Vagina (tissue), 2 donors: ENCODE measurements at regions not wholly inside any gene's neighbourhood (a gene's known extent, or its start where the extent isn't known, plus 50 kb on each side); places are given as distances from the start of the nearest gene placed in this dataset.

Source experiments
- DNase-seq, 2 donors: peaks; one replicate each; pipeline ENCODE4 v3.0.0-alpha.2; 2017; ENCODE audit errors: extremely low spot score in 2 of 2
- H3K27ac ChIP-seq: fragments of 200-600 bp; sonication (generic); one replicate; pipeline ENCODE4 v1.5.1; 2019
- H3K27me3 ChIP-seq: fragments of 200-600 bp; sonication (generic); one replicate; pipeline ENCODE4 v1.5.1; 2019
- H3K36me3 ChIP-seq, 2 donors: fragments of 200-600 bp; sonication (generic); one replicate each; pipeline ENCODE4 v1.5.1; 2017 to 2019
- H3K4me1 ChIP-seq: fragments of 200-600 bp; sonication (generic); one replicate; pipeline ENCODE4 v1.5.1; 2019
- H3K4me3 ChIP-seq, 2 donors: fragments of 200-600 bp; sonication (generic); 1 replicate in 1 of 2; 2 replicates in 1 of 2; pipeline ENCODE4 v1.5.1; 2016 to 2019
- H3K9me3 ChIP-seq: fragments of 200-600 bp; sonication (generic); one replicate; pipeline ENCODE4 v1.5.1; 2019
- CTCF ChIP-seq, 3 experiments: fragments of 450-650 bp in 2 of 3; fragments of 200-600 bp in 1 of 3; sonication (generic) in 1 of 3; IDR thresholded peaks; one replicate each; pipeline ENCODE4 v1.5.1; 2017 to 2019; ENCODE audit warnings: antibody characterized with exemption in 3 of 3, mild to moderate bottlenecking in 2 of 3, moderate library complexity in 2 of 3
- POLR2A ChIP-seq, 2 donors: fragments of 450-650 bp; IDR thresholded peaks; one replicate each; pipeline ENCODE4 v1.6.1; 2017; ENCODE audit warnings: antibody characterized with exemption in 2 of 2, mild to moderate bottlenecking in 2 of 2, moderate library complexity in 2 of 2
- POLR2AphosphoS5 ChIP-seq, 2 donors: sonication (generic); formaldehyde crosslinking; IDR thresholded peaks; one replicate each; pipeline ENCODE4 v1.9.0; 2017; ENCODE audit warnings: antibody characterized with exemption in 2 of 2, mild to moderate bottlenecking in 2 of 2, low read depth in 1 of 2; ENCODE audit not compliant: insufficient read depth in 1 of 2
- intact Hi-C: fragments of 100-400 bp; cut with DNase I; formaldehyde crosslinking; loops from one replicate; pipeline ENCODE4 v1.15.1; 2023

DNA sequence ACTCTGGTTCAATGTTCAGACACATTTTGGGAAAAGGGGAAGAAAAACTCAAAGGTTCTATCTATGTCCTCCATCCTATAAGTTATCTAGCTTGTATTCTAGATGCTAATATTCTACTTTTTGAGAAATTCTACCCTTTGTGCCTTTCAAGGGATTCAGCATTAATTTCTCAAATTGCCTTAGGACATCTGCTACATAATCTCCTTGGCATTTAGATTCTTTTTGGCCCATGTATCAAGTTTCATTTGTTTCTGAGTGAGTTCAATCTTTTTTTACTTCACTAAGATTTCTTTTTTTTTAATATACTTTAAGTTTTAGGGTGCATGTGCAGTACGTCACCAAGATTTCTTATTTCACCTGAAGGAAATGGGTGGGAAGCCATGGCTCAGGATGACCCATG is 232.7 kb upstream of the TENT5A start:
- TF ChIP-seq POLR2A (IDR thresholded peaks at IDR 0.05) (no peak), CTCF (IDR thresholded peaks at IDR 0.05) (no peak), POLR2AphosphoS5 (IDR thresholded peaks at IDR 0.05; ENCODE audit: insufficient read depth in 1 of 2, low read depth in 1 of 2) (no peak)
- Histone ChIP-seq H3K27ac (no peak overlapping the region), H3K27me3 (no peaks in the 10 kb centered on the region), H3K4me1 (no peaks in the 10 kb centered on the region), H3K4me3 (no peak overlapping the region), H3K9me3 (no peaks in the 10 kb centered on the region), H3K36me3 (no peaks in the 10 kb centered on the region)
- no peak for DNase-seq
- intact Hi-C loops = no loop called here

DNA sequence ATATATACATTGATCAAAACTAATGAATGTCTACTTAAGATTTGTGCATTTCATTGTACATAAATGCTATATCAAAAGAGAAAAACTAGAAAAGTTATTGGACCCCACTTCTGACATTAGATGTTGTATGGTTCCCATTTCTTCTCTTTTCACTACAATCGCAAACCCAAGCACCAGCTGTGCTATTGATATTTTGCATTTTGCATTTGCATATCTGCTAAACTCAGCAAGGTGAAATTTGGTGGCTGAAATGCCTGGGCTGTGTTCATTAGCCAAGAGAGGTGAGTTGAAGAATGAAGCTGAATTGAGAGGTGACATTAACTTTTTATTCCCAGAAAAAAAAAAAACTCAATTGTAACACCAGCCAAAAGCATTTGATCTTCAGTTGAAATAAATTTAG is 232.1 kb upstream of the TENT5A start:
- no peak overlapping the region for H3K27ac ChIP-seq
- H3K4me1 ChIP-seq = no peaks in the 10 kb centered on the region
- H3K36me3 ChIP-seq = no peaks in the 10 kb centered on the region
- DNase-seq = no peak
- intact Hi-C loops = no loop called here
- no peak for TF ChIP-seq POLR2A (IDR thresholded peaks at IDR 0.05)
- TF ChIP-seq CTCF (IDR thresholded peaks at IDR 0.05) = no peak
- no peak for TF ChIP-seq POLR2AphosphoS5 (IDR thresholded peaks at IDR 0.05; ENCODE audit: insufficient read depth in 1 of 2, low read depth in 1 of 2)
- no peak overlapping the region for H3K4me3 ChIP-seq
- H3K27me3 ChIP-seq = no peaks in the 10 kb centered on the region
- H3K9me3 ChIP-seq = no peaks in the 10 kb centered on the region

- Histone ChIP-seq H3K27ac (no peak overlapping the region), H3K36me3 (no peaks in the 10 kb centered on the region), H3K27me3 (no peaks in the 10 kb centered on the region), H3K4me1 (no peaks in the 10 kb centered on the region), H3K4me3 (no peak overlapping the region), H3K9me3 (no peaks in the 10 kb centered on the region)
- TF ChIP-seq POLR2AphosphoS5 (IDR thresholded peaks at IDR 0.05; ENCODE audit: insufficient read depth in 1 of 2, low read depth in 1 of 2) (no peak), POLR2A (IDR thresholded peaks at IDR 0.05) (no peak), CTCF (IDR thresholded peaks at IDR 0.05) (no peak)
- DNase-seq = no peak
- intact Hi-C loops = no loop called here
These were observed 229.3 kb upstream of the TENT5A start for GRCh38 chr6:81981812-81982211.

GRCh38 chr6:81979767-81980166 is 227.3 kb upstream of the TENT5A start:
- Histone ChIP-seq H3K36me3 (no peaks in the 10 kb centered on the region), H3K4me3 (no peak overlapping the region), H3K9me3 (no peaks in the 10 kb centered on the region), H3K27me3 (no peaks in the 10 kb centered on the region), H3K27ac (no peak overlapping the region), H3K4me1 (no peaks in the 10 kb centered on the region)
- TF ChIP-seq POLR2AphosphoS5 (IDR thresholded peaks at IDR 0.05; ENCODE audit: insufficient read depth in 1 of 2, low read depth in 1 of 2) = no peak
- TF ChIP-seq CTCF (IDR thresholded peaks at IDR 0.05) = no peak
- TF ChIP-seq POLR2A (IDR thresholded peaks at IDR 0.05) = no peak
- no peak for DNase-seq
- intact Hi-C loops = no loop called here

DNA sequence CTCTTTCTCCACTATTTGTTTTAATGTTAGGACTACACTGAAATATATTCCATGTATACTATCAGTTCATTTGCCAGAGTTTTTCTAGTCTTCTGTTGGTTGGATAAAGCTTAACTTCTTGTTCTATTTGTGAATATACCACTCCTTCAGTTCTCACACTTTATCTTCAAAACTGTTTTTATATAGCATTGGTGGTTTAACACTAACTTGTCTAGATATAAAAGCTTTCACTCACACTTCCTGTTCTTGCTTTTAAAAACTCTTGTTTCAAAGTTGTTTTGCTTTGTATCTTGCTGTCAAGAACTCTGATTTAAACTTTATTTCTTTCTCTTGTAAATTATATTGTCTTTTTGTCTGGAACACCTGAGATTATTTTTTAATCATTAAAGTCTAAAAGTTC is 226.8 kb upstream of the TENT5A start:
- no peaks in the 10 kb centered on the region for H3K27me3 ChIP-seq
- no peak for DNase-seq
- TF ChIP-seq CTCF (IDR thresholded peaks at IDR 0.05) = no peak
- TF ChIP-seq POLR2AphosphoS5 (IDR thresholded peaks at IDR 0.05; ENCODE audit: insufficient read depth in 1 of 2, low read depth in 1 of 2) = no peak
- TF ChIP-seq POLR2A (IDR thresholded peaks at IDR 0.05) = no peak
- no peaks in the 10 kb centered on the region for H3K36me3 ChIP-seq
- H3K4me1 ChIP-seq = no peaks in the 10 kb centered on the region
- no peak overlapping the region for H3K4me3 ChIP-seq
- H3K27ac ChIP-seq = no peak overlapping the region
- H3K9me3 ChIP-seq = no peaks in the 10 kb centered on the region
- intact Hi-C loops = no loop called here
